ENCODE measurements at regions not wholly inside any gene's neighbourhood (a gene's known extent, or its start where the extent isn't known, plus 50 kb on each side); places are given as distances from the start of the nearest gene placed in this dataset.

GRCh38 chr11:79561496-79561895, 120.7 kb upstream of the TENM4 start:
- no peak for DNase-seq (ENCODE audit: low spot score)
- Histone ChIP-seq H3K36me3 (ENCODE audit: control insufficient read depth in 4 of 4, insufficient read depth in 3 of 4, low read depth in 1 of 4, low read length in 3 of 4) (no peaks in the 10 kb centered on the region), H3K27ac (ENCODE audit: low read depth in 1 of 2, low read length in 2 of 2) (no peak overlapping the region), H3K4me1 (ENCODE audit: control insufficient read depth in 4 of 4, insufficient read depth in 4 of 4, low read length in 3 of 4) (no peaks in the 10 kb centered on the region), H3K27me3 (ENCODE audit: control insufficient read depth in 4 of 4, insufficient read depth in 4 of 4, low read length in 3 of 4) (no peaks in the 10 kb centered on the region), H3K9ac (ENCODE audit: low read depth in 1 of 2, low read length in 2 of 2) (no peak overlapping the region), H3K4me3 (ENCODE audit: low read depth in 1 of 3, low read length in 3 of 3) (no peak overlapping the region), H3K9me3 (ENCODE audit: control insufficient read depth in 4 of 4, low read length in 3 of 4) (no peaks in the 10 kb centered on the region)
- TF ChIP-seq MAX (IDR thresholded peaks at IDR 0.05) (no peak), YY1 (IDR thresholded peaks at IDR 0.05) (no peak), RAD21 (IDR thresholded peaks at IDR 0.05) (no peak), ZBTB33 (IDR thresholded peaks at IDR 0.05) (no peak), GABPA (IDR thresholded peaks at IDR 0.05 in 1 of 2, conservative IDR thresholded peaks at IDR 0.05 in 1 of 2) (no peak), HNF4A (conservative IDR thresholded peaks at IDR 0.05) (no peak), RXRA (IDR thresholded peaks at IDR 0.05) (no peak), HNF4G (IDR thresholded peaks at IDR 0.05) (no peak)

- H3K27me3 ChIP-seq (ENCODE audit: control insufficient read depth in 4 of 4, insufficient read depth in 4 of 4, low read length in 3 of 4): no peaks in the 10 kb centered on the region
- TF ChIP-seq EGR1 (IDR thresholded peaks at IDR 0.05; ENCODE audit: low read depth in 2 of 2) (no peak), FOXA1 (IDR thresholded peaks at IDR 0.05) (no peak), MAX (IDR thresholded peaks at IDR 0.05) (no peak), FOXA2 (IDR thresholded peaks at IDR 0.05) (no peak), NR2F2 (IDR thresholded peaks at IDR 0.05) (no peak), RAD21 (IDR thresholded peaks at IDR 0.05) (no peak), RXRA (IDR thresholded peaks at IDR 0.05) (no peak), JUND (IDR thresholded peaks at IDR 0.05) (no peak)
- H3K27ac ChIP-seq (ENCODE audit: low read depth in 1 of 2, low read length in 2 of 2): no peak overlapping the region
- no peaks in the 10 kb centered on the region for H3K4me1 ChIP-seq (ENCODE audit: control insufficient read depth in 4 of 4, insufficient read depth in 4 of 4, low read length in 3 of 4)
- H3K9me3 ChIP-seq (ENCODE audit: control insufficient read depth in 4 of 4, low read length in 3 of 4): no peaks in the 10 kb centered on the region
- DNase-seq (ENCODE audit: low spot score): no peak
- H3K9ac ChIP-seq (ENCODE audit: low read depth in 1 of 2, low read length in 2 of 2): no peak overlapping the region
- no peak overlapping the region for H3K4me3 ChIP-seq (ENCODE audit: low read depth in 1 of 3, low read length in 3 of 3)
- H3K36me3 ChIP-seq (ENCODE audit: control insufficient read depth in 4 of 4, insufficient read depth in 3 of 4, low read depth in 1 of 4, low read length in 3 of 4): no peaks in the 10 kb centered on the region
Observed at GRCh38 chr11:79550809-79551208, 110.0 kb upstream of the TENM4 start.

- no peak overlapping the region for H3K9ac ChIP-seq (ENCODE audit: low read depth in 1 of 2, low read length in 2 of 2)
- H3K36me3 ChIP-seq (ENCODE audit: control insufficient read depth in 4 of 4, insufficient read depth in 3 of 4, low read depth in 1 of 4, low read length in 3 of 4): no peaks in the 10 kb centered on the region
- no peak for DNase-seq (ENCODE audit: low spot score)
- no peak overlapping the region for H3K4me3 ChIP-seq (ENCODE audit: low read depth in 1 of 3, low read length in 3 of 3)
- no peaks in the 10 kb centered on the region for H3K9me3 ChIP-seq (ENCODE audit: control insufficient read depth in 4 of 4, low read length in 3 of 4)
- H3K27ac ChIP-seq (ENCODE audit: low read depth in 1 of 2, low read length in 2 of 2): no peak overlapping the region
- H3K27me3 ChIP-seq (ENCODE audit: control insufficient read depth in 4 of 4, insufficient read depth in 4 of 4, low read length in 3 of 4): no peaks in the 10 kb centered on the region
- H3K4me1 ChIP-seq (ENCODE audit: control insufficient read depth in 4 of 4, insufficient read depth in 4 of 4, low read length in 3 of 4): no peaks in the 10 kb centered on the region
- TF ChIP-seq RAD21 (IDR thresholded peaks at IDR 0.05) (no peak), MAX (IDR thresholded peaks at IDR 0.05) (no peak), YY1 (IDR thresholded peaks at IDR 0.05) (no peak), HNF4G (IDR thresholded peaks at IDR 0.05) (no peak), ZBTB33 (IDR thresholded peaks at IDR 0.05) (no peak), FOXA1 (IDR thresholded peaks at IDR 0.05) (no peak), HNF4A (conservative IDR thresholded peaks at IDR 0.05) (no peak), TAF1 (conservative IDR thresholded peaks at IDR 0.05) (no peak), JUND (IDR thresholded peaks at IDR 0.05) (no peak), GABPA (IDR thresholded peaks at IDR 0.05 in 1 of 2, conservative IDR thresholded peaks at IDR 0.05 in 1 of 2) (no peak), NR2F2 (IDR thresholded peaks at IDR 0.05) (no peak), CTCF (IDR thresholded peaks at IDR 0.05; ENCODE audit: low read depth, low read length, missing input control) (no peak), SP1 (IDR thresholded peaks at IDR 0.05) (no peak), ATF3 (IDR thresholded peaks at IDR 0.05) (no peak), FOXA2 (IDR thresholded peaks at IDR 0.05) (no peak)
Observed at GRCh38 chr11:79547256-79547655, 106.4 kb upstream of the TENM4 start.

Measured in liver (tissue), 7 donors.